ENCODE measurements at regions not wholly inside any gene's neighbourhood (a gene's known extent, or its start where the extent isn't known, plus 50 kb on each side); places are given as distances from the start of the nearest gene placed in this dataset.

GRCh38 chr2:129766374-129766993 lies 213.0 kb upstream of the RAB6C start:
- Histone ChIP-seq H4K20me1 (replicated peaks; ENCODE audit: control insufficient read depth, extremely low read depth, insufficient read depth, low read length) (no peaks in the 10 kb centered on the region), H3K4me2 (ENCODE audit: insufficient read depth, low read length) (no peak overlapping the region), H3K9ac (replicated peaks; ENCODE audit: extremely low read depth, insufficient read depth, low read length) (no peak overlapping the region), H3K9me3 (replicated peaks; ENCODE audit: control insufficient read depth, insufficient read depth, low read length) (peaks cover 4% of the 10 kb centered on the region), H3K4me1 (ENCODE audit: control insufficient read depth, extremely low read depth, insufficient read depth, low read length) (no peaks in the 10 kb centered on the region), H3K27me3 (ENCODE audit: control insufficient read depth in 2 of 2, insufficient read depth in 2 of 2, low read length in 2 of 2) (no peaks in the 10 kb centered on the region), H2AFZ (ENCODE audit: low read depth, low read length) (no peak overlapping the region), H3K79me2 (ENCODE audit: control insufficient read depth, insufficient read depth, low read length) (no peaks in the 10 kb centered on the region), H3K36me3 (ENCODE audit: control insufficient read depth in 2 of 2, extremely low read depth in 1 of 2, insufficient read depth in 2 of 2, low read length in 2 of 2) (no peaks in the 10 kb centered on the region), H3K4me3 (replicated peaks in 1 of 3; ENCODE audit: insufficient read depth in 1 of 3, low read depth in 1 of 3, low read length in 3 of 3) (no peak overlapping the region), H3K9me1 (replicated peaks; ENCODE audit: control insufficient read depth, extremely low read depth, insufficient read depth, low read length) (no peaks in the 10 kb centered on the region), H3K27ac (ENCODE audit: insufficient read depth, low read depth, low read length) (no peak overlapping the region)
- no peak for DNase-seq (ENCODE audit: low read depth, low spot score)
- TF ChIP-seq JUN (IDR thresholded peaks at IDR 0.05; ENCODE audit: borderline replicate concordance, insufficient read depth, insufficient read length, low read depth) (no peak), POLR2A (IDR thresholded peaks at IDR 0.05; ENCODE audit: low read depth, low read length) (no peak), POLR2AphosphoS5 (IDR thresholded peaks at IDR 0.05; ENCODE audit: insufficient read depth, low read depth, low read length) (no peak), GATA2 (IDR thresholded peaks at IDR 0.05; ENCODE audit: insufficient read depth, insufficient read length, low read depth, low read length) (no peak), FOS (IDR thresholded peaks at IDR 0.05; ENCODE audit: borderline replicate concordance, insufficient read depth, low read length) (no peak), CTCF (IDR thresholded peaks at IDR 0.05; ENCODE audit: extremely low read depth in 1 of 2, insufficient read depth in 1 of 2, low read depth in 1 of 2, low read length in 2 of 2) (no peak), MYC (IDR thresholded peaks at IDR 0.05; ENCODE audit: low read depth, low read length) (no peak), EZH2 (IDR thresholded peaks at IDR 0.05; ENCODE audit: borderline replicate concordance, low read depth, low read length, severe bottlenecking) (no peak)
- TF ChIP-seq, protein P1, sequence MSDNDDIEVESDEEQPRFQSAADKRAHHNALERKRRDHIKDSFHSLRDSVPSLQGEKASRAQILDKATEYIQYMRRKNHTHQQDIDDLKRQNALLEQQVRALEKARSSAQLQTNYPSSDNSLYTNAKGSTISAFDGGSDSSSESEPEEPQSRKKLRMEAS (IDR thresholded peaks at IDR 0.05; ENCODE audit: insufficient read depth, insufficient read length) = no peak
- POLR2A ChIA-PET = no interaction called here
- intact Hi-C loops (cut with micrococcal nuclease) (no loop called here), dilution Hi-C loops (cut with MboI; ENCODE audit: extremely low pct_ligation_motif_present, low sequenced_read_pairs) (no loop called here)
- CTCF ChIA-PET = no interaction called here
- no peak for FAIRE-seq
- no TSS peak for BruUV-seq (replicated peaks)
